ENCODE measurements at regions not wholly inside any gene's neighbourhood (a gene's known extent, or its start where the extent isn't known, plus 50 kb on each side); places are given as distances from the start of the nearest gene placed in this dataset.

DNA sequence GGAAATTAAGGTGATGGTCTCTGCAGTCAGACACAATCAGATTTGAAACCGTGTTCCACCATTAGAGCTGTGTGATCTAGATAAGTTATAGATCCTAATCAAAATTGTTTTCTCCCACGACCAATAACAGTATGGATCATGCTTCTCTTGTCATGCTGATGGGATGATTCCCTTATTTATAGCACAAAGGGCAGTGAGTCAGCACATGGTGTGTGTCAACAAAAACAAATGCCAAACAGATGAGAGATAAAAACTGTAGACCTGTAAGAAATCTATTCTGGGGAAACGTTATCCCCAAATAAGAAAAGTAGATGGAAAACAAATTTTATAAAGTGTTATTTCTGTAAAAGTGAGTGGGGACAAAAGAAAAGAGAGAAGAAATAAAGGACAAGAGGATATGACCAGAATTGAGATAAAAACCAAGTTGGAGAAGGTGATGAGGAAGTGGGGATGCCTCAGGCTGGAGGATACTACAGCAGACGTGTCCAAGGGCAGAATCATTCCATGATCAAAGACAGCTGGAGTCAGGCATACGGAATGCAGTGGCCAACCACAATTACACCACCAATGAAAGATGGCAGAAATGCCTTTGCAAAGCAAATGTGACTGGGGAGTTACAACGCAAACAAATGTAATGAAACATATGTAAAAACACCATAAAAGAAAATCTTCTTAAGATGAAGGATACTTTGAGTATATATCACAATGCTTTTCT, 377.8 kb upstream of the PRKX start:
- Histone ChIP-seq H2BK15ac (ENCODE audit: low read depth, poor library complexity, severe bottlenecking) (no peak overlapping the region), H3K4me1 (ENCODE audit: control insufficient read depth, insufficient read depth, low read depth, low read length) (no peaks in the 10 kb centered on the region), H3K14ac (ENCODE audit: low read length in 2 of 2) (no peak overlapping the region), H4K8ac (ENCODE audit: low read length) (no peak overlapping the region), H3K4me3 (ENCODE audit: insufficient read depth in 1 of 2, low read depth in 1 of 2, low read length in 2 of 2) (no peak overlapping the region), H3K23ac (ENCODE audit: low read length in 2 of 2) (no peak overlapping the region), H3K18ac (ENCODE audit: low read depth in 1 of 2, low read length in 2 of 2) (no peak overlapping the region), H4K91ac (ENCODE audit: low read length) (no peak overlapping the region), H2BK5ac (ENCODE audit: low read depth, low read length, poor library complexity, severe bottlenecking) (no peak overlapping the region), H2AFZ (ENCODE audit: low read depth, low read length) (no peak overlapping the region), H3K27me3 (ENCODE audit: control insufficient read depth in 1 of 2, insufficient read depth in 1 of 2, low read length in 2 of 2) (no peaks in the 10 kb centered on the region), H3K4me2 (ENCODE audit: low read length, poor library complexity, severe bottlenecking) (no peak overlapping the region), H3K36me3 (ENCODE audit: control insufficient read depth in 1 of 2, insufficient read depth in 2 of 2, low read depth in 1 of 2, low read length in 2 of 2) (no peaks in the 10 kb centered on the region), H2BK120ac (ENCODE audit: low read depth, low read length) (no peak overlapping the region), H2BK12ac (ENCODE audit: low read length in 2 of 2) (no peak overlapping the region), H2AK5ac (ENCODE audit: low read length, severe bottlenecking) (no peak overlapping the region), H3K4ac (ENCODE audit: low read depth in 1 of 2, low read length in 2 of 2) (no peak overlapping the region), H3K79me1 (replicated peaks; ENCODE audit: low read length, poor library complexity, severe bottlenecking) (no peaks in the 10 kb centered on the region), H3K27ac (ENCODE audit: low read length, poor library complexity, severe bottlenecking) (no peak overlapping the region), H3K9me3 (ENCODE audit: control insufficient read depth, low read length) (peaks cover 12% of the 10 kb centered on the region), H3K9ac (ENCODE audit: low read length) (no peak overlapping the region)
- WGBS = 14% methylated on average over 2 of the region's 6 CpGs
- no peak for DNase-seq

DNA sequence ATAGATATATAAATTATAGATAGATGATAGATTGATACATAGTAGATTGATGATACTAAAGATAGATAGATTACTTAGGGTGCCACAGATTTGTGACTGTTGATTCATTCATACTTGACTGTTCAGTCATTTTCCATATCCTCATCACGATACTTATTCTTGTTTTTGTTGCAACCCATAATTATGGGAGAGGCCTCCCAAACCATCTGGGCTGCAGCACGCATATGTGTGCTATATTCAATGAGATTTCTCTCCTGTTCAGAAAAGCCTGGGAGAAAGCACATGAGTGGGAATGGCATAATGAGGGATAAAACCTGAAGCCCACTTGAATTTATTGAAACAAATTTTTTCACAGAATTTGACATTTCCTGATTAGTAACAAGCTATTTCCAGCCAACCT, 346.4 kb upstream of the PRKX start:
- H2BK12ac ChIP-seq (ENCODE audit: low read length in 2 of 2) = no peak overlapping the region

DNA sequence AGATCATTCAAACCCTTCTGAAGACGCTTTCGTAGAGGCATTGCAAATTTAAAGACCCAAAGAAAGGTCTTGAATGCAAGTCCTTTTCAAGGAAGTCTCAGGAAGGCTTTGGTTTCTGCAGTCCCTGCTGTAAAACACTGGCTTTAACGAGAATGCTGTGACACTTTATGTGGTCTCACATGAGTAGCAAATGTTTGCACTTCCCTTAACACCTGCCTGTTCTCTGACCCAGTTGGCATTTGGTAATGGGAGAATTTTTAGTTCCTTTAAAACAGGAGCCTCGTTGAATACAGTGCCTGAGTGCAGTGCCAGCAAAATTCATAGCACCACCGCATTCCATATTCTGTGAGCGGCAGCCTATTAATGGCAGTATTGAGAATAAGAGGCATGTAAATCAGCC, 330.5 kb upstream of the PRKX start:
- Histone ChIP-seq H3K27ac (ENCODE audit: low read length, poor library complexity, severe bottlenecking) (no peak overlapping the region), H3K4me1 (ENCODE audit: control insufficient read depth, insufficient read depth, low read depth, low read length) (no peaks in the 10 kb centered on the region), H2BK12ac (ENCODE audit: low read length in 2 of 2) (no peak overlapping the region), H2BK120ac (ENCODE audit: low read depth, low read length) (no peak overlapping the region), H2AK5ac (ENCODE audit: low read length, severe bottlenecking) (no peak overlapping the region), H3K14ac (ENCODE audit: low read length in 2 of 2) (no peak overlapping the region), H2BK5ac (ENCODE audit: low read depth, low read length, poor library complexity, severe bottlenecking) (no peak overlapping the region), H3K4ac (ENCODE audit: low read depth in 1 of 2, low read length in 2 of 2) (no peak overlapping the region), H3K18ac (ENCODE audit: low read depth in 1 of 2, low read length in 2 of 2) (no peak overlapping the region), H3K36me3 (ENCODE audit: control insufficient read depth in 1 of 2, insufficient read depth in 2 of 2, low read depth in 1 of 2, low read length in 2 of 2) (no peaks in the 10 kb centered on the region), H3K4me3 (ENCODE audit: insufficient read depth in 1 of 2, low read depth in 1 of 2, low read length in 2 of 2) (no peak overlapping the region), H2BK15ac (ENCODE audit: low read depth, poor library complexity, severe bottlenecking) (no peak overlapping the region), H4K91ac (ENCODE audit: low read length) (no peak overlapping the region), H3K4me2 (ENCODE audit: low read length, poor library complexity, severe bottlenecking) (no peak overlapping the region), H2AFZ (ENCODE audit: low read depth, low read length) (no peak overlapping the region), H3K23ac (ENCODE audit: low read length in 2 of 2) (no peak overlapping the region), H3K9ac (ENCODE audit: low read length) (no peak overlapping the region), H3K79me1 (replicated peaks; ENCODE audit: low read length, poor library complexity, severe bottlenecking) (no peaks in the 10 kb centered on the region), H4K8ac (ENCODE audit: low read length) (no peak overlapping the region), H3K9me3 (ENCODE audit: control insufficient read depth, low read length) (peaks cover 9% of the 10 kb centered on the region), H3K27me3 (ENCODE audit: control insufficient read depth in 1 of 2, insufficient read depth in 1 of 2, low read length in 2 of 2) (no peaks in the 10 kb centered on the region)
- DNase-seq = no peak
- 53% methylated on average over 5 of the region's 6 CpGs for WGBS

More for the DNA sequence above, 346.4 kb upstream of the PRKX start:
- Histone ChIP-seq H3K9ac (ENCODE audit: low read length) (no peak overlapping the region), H3K4me3 (ENCODE audit: insufficient read depth in 1 of 2, low read depth in 1 of 2, low read length in 2 of 2) (no peak overlapping the region), H4K8ac (ENCODE audit: low read length) (no peak overlapping the region), H3K4me2 (ENCODE audit: low read length, poor library complexity, severe bottlenecking) (no peak overlapping the region), H3K23ac (ENCODE audit: low read length in 2 of 2) (no peak overlapping the region), H3K36me3 (ENCODE audit: control insufficient read depth in 1 of 2, insufficient read depth in 2 of 2, low read depth in 1 of 2, low read length in 2 of 2) (no peaks in the 10 kb centered on the region), H3K14ac (ENCODE audit: low read length in 2 of 2) (no peak overlapping the region), H3K9me3 (ENCODE audit: control insufficient read depth, low read length) (peaks cover 22% of the 10 kb centered on the region), H2BK5ac (ENCODE audit: low read depth, low read length, poor library complexity, severe bottlenecking) (no peak overlapping the region), H3K4me1 (ENCODE audit: control insufficient read depth, insufficient read depth, low read depth, low read length) (no peaks in the 10 kb centered on the region), H3K27ac (ENCODE audit: low read length, poor library complexity, severe bottlenecking) (no peak overlapping the region), H3K79me1 (replicated peaks; ENCODE audit: low read length, poor library complexity, severe bottlenecking) (no peaks in the 10 kb centered on the region), H3K18ac (ENCODE audit: low read depth in 1 of 2, low read length in 2 of 2) (no peak overlapping the region), H2BK15ac (ENCODE audit: low read depth, poor library complexity, severe bottlenecking) (no peak overlapping the region), H4K91ac (ENCODE audit: low read length) (no peak overlapping the region), H2AK5ac (ENCODE audit: low read length, severe bottlenecking) (no peak overlapping the region), H2AFZ (ENCODE audit: low read depth, low read length) (no peak overlapping the region), H3K4ac (ENCODE audit: low read depth in 1 of 2, low read length in 2 of 2) (no peak overlapping the region), H3K27me3 (ENCODE audit: control insufficient read depth in 1 of 2, insufficient read depth in 1 of 2, low read length in 2 of 2) (no peaks in the 10 kb centered on the region), H2BK120ac (ENCODE audit: low read depth, low read length) (no peak overlapping the region)
- 50% methylated on average over 1 of the region's 2 CpGs for WGBS
- DNase-seq = no peak

DNA sequence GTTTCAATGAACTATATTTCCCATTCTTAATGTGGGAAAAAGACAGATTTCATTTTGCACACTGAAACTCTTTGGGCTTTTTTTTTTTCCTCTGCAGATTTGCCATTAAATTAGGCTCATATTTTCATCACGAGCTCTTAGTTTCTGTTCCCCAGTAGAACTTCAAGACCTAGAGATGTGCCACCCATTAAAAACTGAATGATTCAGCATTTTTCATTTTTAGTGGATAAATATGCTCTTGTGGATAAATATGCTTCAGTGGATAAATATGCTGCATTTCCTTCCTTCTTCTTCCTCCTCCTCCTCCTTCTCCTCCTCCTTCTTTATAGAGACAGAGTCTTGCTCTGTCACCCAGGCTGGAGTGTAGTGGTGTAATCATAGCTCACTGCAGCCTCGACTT, 322.4 kb upstream of the PRKX start:
- no peak overlapping the region for H2AK5ac ChIP-seq (ENCODE audit: low read length, severe bottlenecking)
- no peak overlapping the region for H3K4me3 ChIP-seq (ENCODE audit: insufficient read depth in 1 of 2, low read depth in 1 of 2, low read length in 2 of 2)
- H3K27ac ChIP-seq (ENCODE audit: low read length, poor library complexity, severe bottlenecking) = no peak overlapping the region
- H3K79me1 ChIP-seq (replicated peaks; ENCODE audit: low read length, poor library complexity, severe bottlenecking) = no peaks in the 10 kb centered on the region
- no peak overlapping the region for H3K14ac ChIP-seq (ENCODE audit: low read length in 2 of 2)
- no peak overlapping the region for H3K18ac ChIP-seq (ENCODE audit: low read depth in 1 of 2, low read length in 2 of 2)
- no peak for DNase-seq
- H2AFZ ChIP-seq (ENCODE audit: low read depth, low read length) = no peak overlapping the region
- H2BK12ac ChIP-seq (ENCODE audit: low read length in 2 of 2) = no peak overlapping the region
- WGBS = 63% methylated on average over 1 of the region's 2 CpGs
- H3K9ac ChIP-seq (ENCODE audit: low read length) = no peak overlapping the region
- H4K8ac ChIP-seq (ENCODE audit: low read length) = no peak overlapping the region
- no peaks in the 10 kb centered on the region for H3K27me3 ChIP-seq (ENCODE audit: control insufficient read depth in 1 of 2, insufficient read depth in 1 of 2, low read length in 2 of 2)
- H4K91ac ChIP-seq (ENCODE audit: low read length) = no peak overlapping the region
- H3K36me3 ChIP-seq (ENCODE audit: control insufficient read depth in 1 of 2, insufficient read depth in 2 of 2, low read depth in 1 of 2, low read length in 2 of 2) = no peaks in the 10 kb centered on the region
- no peak overlapping the region for H2BK5ac ChIP-seq (ENCODE audit: low read depth, low read length, poor library complexity, severe bottlenecking)
- H3K4me2 ChIP-seq (ENCODE audit: low read length, poor library complexity, severe bottlenecking) = no peak overlapping the region
- no peak overlapping the region for H2BK120ac ChIP-seq (ENCODE audit: low read depth, low read length)
- peaks cover 11% of the 10 kb centered on the region for H3K9me3 ChIP-seq (ENCODE audit: control insufficient read depth, low read length)
- H3K4ac ChIP-seq (ENCODE audit: low read depth in 1 of 2, low read length in 2 of 2) = no peak overlapping the region
- no peak overlapping the region for H3K23ac ChIP-seq (ENCODE audit: low read length in 2 of 2)
- H2BK15ac ChIP-seq (ENCODE audit: low read depth, poor library complexity, severe bottlenecking) = no peak overlapping the region
- H3K4me1 ChIP-seq (ENCODE audit: control insufficient read depth, insufficient read depth, low read depth, low read length) = no peaks in the 10 kb centered on the region

Data from mesenchymal stem cell (in vitro differentiated cells and primary cell).